ENCODE measurements at regions not wholly inside any gene's neighbourhood (a gene's known extent, or its start where the extent isn't known, plus 50 kb on each side); places are given as distances from the start of the nearest gene placed in this dataset.

GRCh38 chr10:108014145-108014901 is 849.8 kb upstream of the SORCS1 start:
- intact Hi-C loops (cut with DNase I), result no loop called here
- no peaks in the 10 kb centered on the region for H3K27me3 ChIP-seq
- TF ChIP-seq CTCF (IDR thresholded peaks at IDR 0.05), result no peak

GRCh38 chr10:108005627-108006026 is 841.1 kb upstream of the SORCS1 start:
- H3K27me3 ChIP-seq, result no peaks in the 10 kb centered on the region
- no peak overlapping the region for H3K4me3 ChIP-seq
- no peak overlapping the region for H3K27ac ChIP-seq
- no peaks in the 10 kb centered on the region for H3K4me1 ChIP-seq
- no peak for TF ChIP-seq CTCF (IDR thresholded peaks at IDR 0.05)
- intact Hi-C loops (cut with DNase I), result no loop called here
- H3K36me3 ChIP-seq, result no peaks in the 10 kb centered on the region
- no peak overlapping the region for H3K9ac ChIP-seq (ENCODE audit: low read depth in 2 of 2, low read length in 2 of 2)
- DNase-seq, result no peak
- no peaks in the 10 kb centered on the region for H3K9me3 ChIP-seq

More at GRCh38 chr10:108014145-108014901, 849.8 kb upstream of the SORCS1 start:
- H3K27ac ChIP-seq, result no peak overlapping the region
- no peaks in the 10 kb centered on the region for H3K4me1 ChIP-seq
- no peaks in the 10 kb centered on the region for H3K36me3 ChIP-seq
- no peaks in the 10 kb centered on the region for H3K9me3 ChIP-seq
- DNase-seq, result no peak
- no peak overlapping the region for H3K4me3 ChIP-seq
- H3K9ac ChIP-seq (ENCODE audit: low read depth in 2 of 2, low read length in 2 of 2), result no peak overlapping the region

GRCh38 chr10:108003576-108003975 is 839.1 kb upstream of the SORCS1 start:
- Histone ChIP-seq H3K27me3 (no peaks in the 10 kb centered on the region), H3K4me1 (no peaks in the 10 kb centered on the region), H3K9ac (ENCODE audit: low read depth in 2 of 2, low read length in 2 of 2) (no peak overlapping the region), H3K4me3 (no peak overlapping the region), H3K36me3 (no peaks in the 10 kb centered on the region), H3K27ac (no peak overlapping the region), H3K9me3 (no peaks in the 10 kb centered on the region)
- no peak for TF ChIP-seq CTCF (IDR thresholded peaks at IDR 0.05)
- intact Hi-C loops (cut with DNase I), result no loop called here
- no peak for DNase-seq

GRCh38 chr10:108003061-108003460 is 838.6 kb upstream of the SORCS1 start:
- no peak overlapping the region for H3K4me3 ChIP-seq
- H3K4me1 ChIP-seq, result no peaks in the 10 kb centered on the region
- intact Hi-C loops (cut with DNase I), result no loop called here
- no peaks in the 10 kb centered on the region for H3K36me3 ChIP-seq
- no peak overlapping the region for H3K27ac ChIP-seq
- no peak for DNase-seq
- H3K9ac ChIP-seq (ENCODE audit: low read depth in 2 of 2, low read length in 2 of 2), result no peak overlapping the region
- H3K27me3 ChIP-seq, result no peaks in the 10 kb centered on the region
- no peak for TF ChIP-seq CTCF (IDR thresholded peaks at IDR 0.05)
- no peaks in the 10 kb centered on the region for H3K9me3 ChIP-seq

GRCh38 chr10:108000365-108000764 is 835.9 kb upstream of the SORCS1 start:
- no peak overlapping the region for H3K9ac ChIP-seq (ENCODE audit: low read depth in 2 of 2, low read length in 2 of 2)
- H3K36me3 ChIP-seq, result no peaks in the 10 kb centered on the region
- no peak overlapping the region for H3K27ac ChIP-seq
- no peaks in the 10 kb centered on the region for H3K9me3 ChIP-seq
- no peak overlapping the region for H3K4me3 ChIP-seq
- no peaks in the 10 kb centered on the region for H3K4me1 ChIP-seq
- no peaks in the 10 kb centered on the region for H3K27me3 ChIP-seq
- DNase-seq, result no peak
- TF ChIP-seq CTCF (IDR thresholded peaks at IDR 0.05), result no peak
- intact Hi-C loops (cut with DNase I), result no loop called here

All from colonic mucosa (tissue), 4 donors.